Liver (tissue), 8 donors: ENCODE measurements at regions not wholly inside any gene's neighbourhood (a gene's known extent, or its start where the extent isn't known, plus 50 kb on each side); places are given as distances from the start of the nearest gene placed in this dataset.

Experiments used
- DNase-seq: peaks from one replicate; pipeline ENCODE4 v3.0.0-alpha.2; 2017; ENCODE audit warnings: low spot score
- H3K27ac ChIP-seq, 2 donors: one replicate each; pipeline ENCODE4 v1.7.0; 2013; ENCODE audit warnings: inconsistent platforms in 2 of 2, low read length in 2 of 2, control low read depth in 1 of 2, low read depth in 1 of 2, mild to moderate bottlenecking in 1 of 2
- H3K27me3 ChIP-seq, 4 donors: one replicate each; pipeline versions ENCODE4 v1.6.1 to v1.7.0; 2013; ENCODE audit warnings: low read length in 3 of 4, inconsistent platforms in 1 of 4, mild to moderate bottlenecking in 1 of 4, moderate library complexity in 1 of 4; ENCODE audit not compliant: control insufficient read depth in 4 of 4, insufficient read depth in 4 of 4
- H3K36me3 ChIP-seq, 4 donors: one replicate each; pipeline versions ENCODE4 v1.6.1 to v1.7.0; 2013; ENCODE audit warnings: low read length in 3 of 4, mild to moderate bottlenecking in 3 of 4, low read depth in 1 of 4, moderate library complexity in 1 of 4; ENCODE audit not compliant: control insufficient read depth in 4 of 4, insufficient read depth in 3 of 4
- H3K4me1 ChIP-seq, 4 donors: one replicate each; pipeline versions ENCODE4 v1.6.1 to v1.7.0; 2013; ENCODE audit warnings: low read length in 3 of 4, mild to moderate bottlenecking in 3 of 4, moderate library complexity in 1 of 4; ENCODE audit not compliant: control insufficient read depth in 4 of 4, insufficient read depth in 4 of 4
- H3K4me3 ChIP-seq, 3 donors: one replicate each; pipeline versions ENCODE4 v1.6.1 to v1.7.0; 2013; ENCODE audit warnings: low read length in 3 of 3, control low read depth in 1 of 3, low read depth in 1 of 3, mild to moderate bottlenecking in 1 of 3
- H3K9ac ChIP-seq, 2 donors: one replicate each; pipeline ENCODE4 v1.7.0; 2013; ENCODE audit warnings: low read length in 2 of 2, mild to moderate bottlenecking in 2 of 2, moderate library complexity in 2 of 2, control low read depth in 1 of 2, low read depth in 1 of 2
- H3K9me3 ChIP-seq, 4 donors: one replicate each; pipeline versions ENCODE4 v1.6.1 to v1.7.0; 2013; ENCODE audit warnings: low read length in 3 of 4; ENCODE audit not compliant: control insufficient read depth in 4 of 4
- ATF3 ChIP-seq: IDR thresholded peaks from 2 replicates; pipeline ENCODE4 v1.6.1; 2016; ENCODE audit warnings: antibody characterized with exemption
- CTCF ChIP-seq: fragments of 150-350 bp; IDR thresholded peaks from 2 replicates; pipeline ENCODE4 v1.5.1; 2017; ENCODE audit warnings: improper control_type of control experiment, low read depth, low read length; ENCODE audit not compliant: missing input control
- EGR1 ChIP-seq, 2 donors: IDR thresholded peaks; 2 replicates each; pipeline ENCODE4 v1.6.1; 2016 to 2018; ENCODE audit warnings: antibody characterized with exemption in 2 of 2, low read depth in 2 of 2
- FOXA1 ChIP-seq: IDR thresholded peaks from 2 replicates; pipeline ENCODE4 v1.6.1; 2016; ENCODE audit warnings: antibody characterized with exemption
- FOXA2 ChIP-seq: IDR thresholded peaks from 2 replicates; pipeline ENCODE4 v1.6.1; 2016; ENCODE audit warnings: antibody characterized with exemption
- GABPA ChIP-seq, 2 donors: IDR thresholded peaks in 1 of 2; conservative IDR thresholded peaks in 1 of 2; 2 replicates each; pipeline ENCODE4 v1.6.1; 2016; ENCODE audit warnings: antibody characterized with exemption in 2 of 2, mild to moderate bottlenecking in 1 of 2, moderate library complexity in 1 of 2
- HNF4A ChIP-seq, 2 donors: conservative IDR thresholded peaks; 2 replicates each; pipeline ENCODE4 v1.6.1; 2016; ENCODE audit warnings: antibody characterized with exemption in 2 of 2, mild to moderate bottlenecking in 2 of 2
- HNF4G ChIP-seq: IDR thresholded peaks from 2 replicates; pipeline ENCODE4 v1.6.1; 2016; ENCODE audit warnings: antibody characterized with exemption
- JUND ChIP-seq, 2 donors: IDR thresholded peaks; 2 replicates each; pipeline ENCODE4 v1.6.1; 2016; ENCODE audit warnings: antibody characterized with exemption in 2 of 2
- NR2F2 ChIP-seq: IDR thresholded peaks from 2 replicates; pipeline ENCODE4 v1.6.1; 2016; ENCODE audit warnings: antibody characterized with exemption
- RAD21 ChIP-seq, 2 donors: IDR thresholded peaks; 2 replicates each; pipeline ENCODE4 v1.6.1; 2016; ENCODE audit warnings: antibody characterized with exemption in 2 of 2, mild to moderate bottlenecking in 2 of 2
- RXRA ChIP-seq, 2 donors: IDR thresholded peaks; 2 replicates each; pipeline ENCODE4 v1.6.1; 2017 to 2018; ENCODE audit warnings: antibody characterized with exemption in 2 of 2, mild to moderate bottlenecking in 1 of 2
- SP1 ChIP-seq: IDR thresholded peaks from 2 replicates; pipeline ENCODE4 v1.6.1; 2018; ENCODE audit warnings: antibody characterized with exemption, mild to moderate bottlenecking
- TAF1 ChIP-seq: conservative IDR thresholded peaks from 2 replicates; pipeline ENCODE4 v1.6.1; 2016; ENCODE audit warnings: antibody characterized with exemption, mild to moderate bottlenecking
- YY1 ChIP-seq: IDR thresholded peaks from 2 replicates; pipeline ENCODE4 v1.6.1; 2016; ENCODE audit warnings: antibody characterized with exemption, mild to moderate bottlenecking
- WGBS: extraction: QIAGEN DNeasy Blood & Tissue Kit; methylation state at CpG from one replicate; pipeline ENCODE4 v1.1.7; 2013; 5-methylcytosine and 5-hydroxymethylcytosine counted together
- TF ChIP-seq, protein P1 (sequence below): IDR thresholded peaks from 2 replicates; pipeline ENCODE4 v1.6.1; 2016; ENCODE audit warnings: antibody characterized with exemption, mild to moderate bottlenecking
- TF ChIP-seq, protein P2 (sequence below): IDR thresholded peaks from 2 replicates; pipeline ENCODE4 v1.6.1; 2016; ENCODE audit warnings: antibody characterized with exemption
- TF ChIP-seq, protein P3 (sequence below): IDR thresholded peaks from 2 replicates; pipeline ENCODE4 v1.6.1; 2016; ENCODE audit warnings: antibody characterized with exemption
- donor health status: healthy.
- donor health status: healthy.
- donor health status: healthy.
- donor health status: healthy.
- donor health status: healthy.

- Histone ChIP-seq H3K9me3 (no peaks in the 10 kb centered on the region), H3K27ac (no peak overlapping the region), H3K9ac (no peak overlapping the region), H3K4me3 (no peak overlapping the region), H3K4me1 (no peaks in the 10 kb centered on the region), H3K27me3 (peaks cover 0 to 2% (median 0%) of the 10 kb centered on the region in 4 donors), H3K36me3 (no peaks in the 10 kb centered on the region)
- no peak for TF ChIP-seq FOXA2
- no peak for TF ChIP-seq HNF4A (conservative IDR thresholded peaks at IDR 0.05)
- TF ChIP-seq NR2F2 = no peak
- TF ChIP-seq RAD21 (IDR thresholded peaks at IDR 0.05) = no peak
- TF ChIP-seq JUND (IDR thresholded peaks at IDR 0.05) = no peak
- TF ChIP-seq SP1 = no peak
- no peak for TF ChIP-seq ATF3
- no peak for TF ChIP-seq FOXA1
- TF ChIP-seq TAF1 = no peak
- TF ChIP-seq, protein P1, sequence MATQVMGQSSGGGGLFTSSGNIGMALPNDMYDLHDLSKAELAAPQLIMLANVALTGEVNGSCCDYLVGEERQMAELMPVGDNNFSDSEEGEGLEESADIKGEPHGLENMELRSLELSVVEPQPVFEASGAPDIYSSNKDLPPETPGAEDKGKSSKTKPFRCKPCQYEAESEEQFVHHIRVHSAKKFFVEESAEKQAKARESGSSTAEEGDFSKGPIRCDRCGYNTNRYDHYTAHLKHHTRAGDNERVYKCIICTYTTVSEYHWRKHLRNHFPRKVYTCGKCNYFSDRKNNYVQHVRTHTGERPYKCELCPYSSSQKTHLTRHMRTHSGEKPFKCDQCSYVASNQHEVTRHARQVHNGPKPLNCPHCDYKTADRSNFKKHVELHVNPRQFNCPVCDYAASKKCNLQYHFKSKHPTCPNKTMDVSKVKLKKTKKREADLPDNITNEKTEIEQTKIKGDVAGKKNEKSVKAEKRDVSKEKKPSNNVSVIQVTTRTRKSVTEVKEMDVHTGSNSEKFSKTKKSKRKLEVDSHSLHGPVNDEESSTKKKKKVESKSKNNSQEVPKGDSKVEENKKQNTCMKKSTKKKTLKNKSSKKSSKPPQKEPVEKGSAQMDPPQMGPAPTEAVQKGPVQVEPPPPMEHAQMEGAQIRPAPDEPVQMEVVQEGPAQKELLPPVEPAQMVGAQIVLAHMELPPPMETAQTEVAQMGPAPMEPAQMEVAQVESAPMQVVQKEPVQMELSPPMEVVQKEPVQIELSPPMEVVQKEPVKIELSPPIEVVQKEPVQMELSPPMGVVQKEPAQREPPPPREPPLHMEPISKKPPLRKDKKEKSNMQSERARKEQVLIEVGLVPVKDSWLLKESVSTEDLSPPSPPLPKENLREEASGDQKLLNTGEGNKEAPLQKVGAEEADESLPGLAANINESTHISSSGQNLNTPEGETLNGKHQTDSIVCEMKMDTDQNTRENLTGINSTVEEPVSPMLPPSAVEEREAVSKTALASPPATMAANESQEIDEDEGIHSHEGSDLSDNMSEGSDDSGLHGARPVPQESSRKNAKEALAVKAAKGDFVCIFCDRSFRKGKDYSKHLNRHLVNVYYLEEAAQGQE = no peak
- TF ChIP-seq CTCF = no peak
- no peak for TF ChIP-seq HNF4G
- TF ChIP-seq, protein P2, sequence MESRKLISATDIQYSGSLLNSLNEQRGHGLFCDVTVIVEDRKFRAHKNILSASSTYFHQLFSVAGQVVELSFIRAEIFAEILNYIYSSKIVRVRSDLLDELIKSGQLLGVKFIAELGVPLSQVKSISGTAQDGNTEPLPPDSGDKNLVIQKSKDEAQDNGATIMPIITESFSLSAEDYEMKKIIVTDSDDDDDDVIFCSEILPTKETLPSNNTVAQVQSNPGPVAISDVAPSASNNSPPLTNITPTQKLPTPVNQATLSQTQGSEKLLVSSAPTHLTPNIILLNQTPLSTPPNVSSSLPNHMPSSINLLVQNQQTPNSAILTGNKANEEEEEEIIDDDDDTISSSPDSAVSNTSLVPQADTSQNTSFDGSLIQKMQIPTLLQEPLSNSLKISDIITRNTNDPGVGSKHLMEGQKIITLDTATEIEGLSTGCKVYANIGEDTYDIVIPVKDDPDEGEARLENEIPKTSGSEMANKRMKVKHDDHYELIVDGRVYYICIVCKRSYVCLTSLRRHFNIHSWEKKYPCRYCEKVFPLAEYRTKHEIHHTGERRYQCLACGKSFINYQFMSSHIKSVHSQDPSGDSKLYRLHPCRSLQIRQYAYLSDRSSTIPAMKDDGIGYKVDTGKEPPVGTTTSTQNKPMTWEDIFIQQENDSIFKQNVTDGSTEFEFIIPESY = no peak
- TF ChIP-seq, protein P3, sequence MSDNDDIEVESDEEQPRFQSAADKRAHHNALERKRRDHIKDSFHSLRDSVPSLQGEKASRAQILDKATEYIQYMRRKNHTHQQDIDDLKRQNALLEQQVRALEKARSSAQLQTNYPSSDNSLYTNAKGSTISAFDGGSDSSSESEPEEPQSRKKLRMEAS = no peak
- TF ChIP-seq RXRA (IDR thresholded peaks at IDR 0.05) = no peak
- no peak for TF ChIP-seq GABPA (IDR thresholded peaks at IDR 0.05 in 1 of 2, conservative IDR thresholded peaks at IDR 0.05 in 1 of 2)
- TF ChIP-seq EGR1 (IDR thresholded peaks at IDR 0.05; ENCODE audit: low read depth in 2 of 2) = no peak
- 73% methylated on average over 1 of the region's 1 CpG for WGBS
- DNase-seq = no peak
Measured at GRCh38 chr2:212897296-212897695, 254.1 kb downstream of the IKZF2 start.

DNA sequence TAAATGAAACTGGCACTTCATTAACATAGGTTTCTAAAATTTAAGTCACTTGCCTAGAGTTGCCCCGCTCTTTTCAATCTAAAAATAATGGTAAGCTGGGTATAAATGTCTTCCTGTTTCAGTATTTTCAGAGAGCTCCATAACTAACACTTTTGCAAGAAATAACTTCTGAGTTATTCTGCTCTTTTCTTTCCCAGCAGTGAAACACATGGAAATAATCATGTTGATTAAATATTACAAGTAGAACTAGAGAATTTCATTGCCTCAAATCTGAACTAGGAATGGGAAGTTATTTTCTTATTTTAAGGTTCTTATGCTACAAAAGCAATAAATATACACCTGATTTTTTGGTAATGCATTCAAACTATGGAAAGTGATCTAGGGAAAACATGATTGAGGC, 257.4 kb downstream of the IKZF2 start:
- H3K9ac ChIP-seq = no peak overlapping the region
- 89% methylated on average over 1 of the region's 1 CpG for WGBS

More for the DNA sequence above, 257.4 kb downstream of the IKZF2 start:
- TF ChIP-seq HNF4G (no peak), FOXA2 (no peak), NR2F2 (no peak), HNF4A (conservative IDR thresholded peaks at IDR 0.05) (no peak), FOXA1 (no peak), YY1 (no peak), EGR1 (IDR thresholded peaks at IDR 0.05; ENCODE audit: low read depth in 2 of 2) (no peak), RAD21 (IDR thresholded peaks at IDR 0.05) (no peak), TAF1 (no peak), ATF3 (no peak), GABPA (IDR thresholded peaks at IDR 0.05 in 1 of 2, conservative IDR thresholded peaks at IDR 0.05 in 1 of 2) (no peak), JUND (IDR thresholded peaks at IDR 0.05) (no peak)
- Histone ChIP-seq H3K36me3 (no peaks in the 10 kb centered on the region), H3K9me3 (no peaks in the 10 kb centered on the region), H3K27ac (no peak overlapping the region), H3K27me3 (peaks cover 0 to 2% (median 0%) of the 10 kb centered on the region in 4 donors), H3K4me3 (no peak overlapping the region), H3K4me1 (no peaks in the 10 kb centered on the region)
- DNase-seq = no peak
